Endodermal cell (in vitro differentiated cells): ENCODE measurements at regions not wholly inside any gene's neighbourhood (a gene's known extent, or its start where the extent isn't known, plus 50 kb on each side); places are given as distances from the start of the nearest gene placed in this dataset.

Source experiments
- DNase-seq: peaks from one replicate; pipeline ENCODE4 v3.0.0-alpha.2; 2017
- H3K27ac ChIP-seq: 2 replicates; pipeline ENCODE4 v1.5.1; 2013; ENCODE audit warnings: mild to moderate bottlenecking, low read depth, low read length, moderate library complexity
- H3K27me3 ChIP-seq: 2 replicates; pipeline ENCODE4 v1.6.1; 2013; ENCODE audit warnings: mild to moderate bottlenecking, low read length, moderate library complexity; ENCODE audit not compliant: insufficient read depth, control insufficient read depth, poor library complexity, severe bottlenecking
- H3K36me3 ChIP-seq: 2 replicates; pipeline ENCODE4 v1.7.0; 2013; ENCODE audit warnings: mild to moderate bottlenecking, low read length, moderate library complexity; ENCODE audit not compliant: control insufficient read depth, insufficient read depth
- H3K4me1 ChIP-seq: one replicate; pipeline ENCODE4 v1.7.0; 2013; ENCODE audit warnings: low read length; ENCODE audit not compliant: control insufficient read depth, insufficient read depth
- H3K4me3 ChIP-seq: 2 replicates; pipeline ENCODE4 v1.5.1; 2013; ENCODE audit warnings: mild to moderate bottlenecking, low read length, moderate library complexity
- H3K9ac ChIP-seq: 2 replicates; pipeline ENCODE4 v1.6.1; 2013; ENCODE audit warnings: mild to moderate bottlenecking, low read length, moderate library complexity; ENCODE audit not compliant: poor library complexity, severe bottlenecking; ENCODE audit errors: extremely low read depth
- H3K9me3 ChIP-seq: 2 replicates; pipeline ENCODE4 v1.6.1; 2013; ENCODE audit warnings: mild to moderate bottlenecking, low read length, moderate library complexity; ENCODE audit not compliant: control insufficient read depth
- H3K27ac Mint-ChIP-seq: 2 replicates; pipeline ENCODE4 v1.8.0; 2020; ENCODE audit warnings: mixed read lengths
- H3K27me3 Mint-ChIP-seq: 2 replicates; pipeline ENCODE4 v1.8.0; 2021; ENCODE audit warnings: mild to moderate bottlenecking, mixed read lengths; ENCODE audit not compliant: insufficient read depth
- H3K36me3 Mint-ChIP-seq: 2 replicates; pipeline ENCODE4 v1.8.0; 2020; ENCODE audit warnings: low read depth, mixed read lengths
- H3K4me1 Mint-ChIP-seq: 2 replicates; pipeline ENCODE4 v1.8.0; 2020; ENCODE audit warnings: mixed read lengths
- H3K4me3 Mint-ChIP-seq: 2 replicates; pipeline ENCODE4 v1.8.0; 2020; ENCODE audit warnings: mild to moderate bottlenecking, moderate library complexity, mixed read lengths
- H3K9me3 Mint-ChIP-seq: 2 replicates; pipeline ENCODE4 v1.8.0; 2020; ENCODE audit warnings: mild to moderate bottlenecking, mixed read lengths
- CTCF ChIP-seq: fragments of 200-600 bp; sonication (generic); conservative IDR thresholded peaks from 2 replicates; pipeline ENCODE4 v1.5.0; 2021; ENCODE audit warnings: antibody characterized with exemption, mild to moderate bottlenecking
- WGBS, 2 experiments: methylation state at CpG; one replicate each; pipeline versions ENCODE4 v1.1.5 to v1.1.7; 2013; ENCODE audit warnings: missing lambda C conversion rate in 2 of 2, mixed read lengths in 1 of 2; ENCODE audit not compliant: insufficient coverage in 1 of 2, insufficient read length in 1 of 2; 5-methylcytosine and 5-hydroxymethylcytosine counted together

GRCh38 chr11:25293166-25293565 lies 796.3 kb downstream of the LUZP2 start:
- DNase-seq = no peak
- no peak overlapping the region for H3K27ac ChIP-seq
- no peak for TF ChIP-seq CTCF
- H3K36me3 ChIP-seq = no peaks in the 10 kb centered on the region
- Mint-ChIP-seq H3K4me1 (peaks cover 27% of the 10 kb centered on the region), H3K9me3 (no peaks in the 10 kb centered on the region), H3K27ac (no peak overlapping the region), H3K27me3 (peaks cover 2% of the 10 kb centered on the region), H3K36me3 (no peaks in the 10 kb centered on the region), H3K4me3 (no peak overlapping the region)
- WGBS, 2 experiments = 81% methylated on average over 1 of the region's 1 CpG; no CpG with 5 or more reads in 1 of the 2 experiments
- H3K4me3 ChIP-seq = no peak overlapping the region
- H3K9me3 ChIP-seq = no peaks in the 10 kb centered on the region
- H3K9ac ChIP-seq = no peak overlapping the region
- H3K4me1 ChIP-seq = no peaks in the 10 kb centered on the region
- no peaks in the 10 kb centered on the region for H3K27me3 ChIP-seq

- no CpG with 5 or more reads among the region's 2 CpGs for whole genome bisulfite sequencing, 2 experiments
- Histone ChIP-seq H3K9ac (no peak overlapping the region), H3K27ac (no peak overlapping the region), H3K4me1 (no peaks in the 10 kb centered on the region), H3K36me3 (no peaks in the 10 kb centered on the region), H3K4me3 (no peak overlapping the region), H3K27me3 (no peaks in the 10 kb centered on the region), H3K9me3 (no peaks in the 10 kb centered on the region)
- Mint-ChIP-seq H3K4me3 (no peak overlapping the region), H3K27ac (no peak overlapping the region), H3K27me3 (no peaks in the 10 kb centered on the region), H3K4me1 (peaks cover 13% of the 10 kb centered on the region), H3K36me3 (no peaks in the 10 kb centered on the region), H3K9me3 (no peaks in the 10 kb centered on the region)
- TF ChIP-seq CTCF = no peak
- no peak for DNase-seq
Measured at GRCh38 chr11:25298450-25298849, 801.6 kb downstream of the LUZP2 start.

GRCh38 chr11:25309818-25310217 lies 813.0 kb downstream of the LUZP2 start:
- Mint-ChIP-seq H3K36me3 (no peaks in the 10 kb centered on the region), H3K4me1 (no peaks in the 10 kb centered on the region), H3K9me3 (peaks cover 17% of the 10 kb centered on the region), H3K4me3 (no peak overlapping the region), H3K27ac (no peak overlapping the region), H3K27me3 (no peaks in the 10 kb centered on the region)
- 100% methylated on average over 2 of the region's 4 CpGs; no CpG with 5 or more reads in 1 of the 2 experiments for WGBS, 2 experiments
- Histone ChIP-seq H3K4me1 (no peaks in the 10 kb centered on the region), H3K36me3 (no peaks in the 10 kb centered on the region), H3K27ac (no peak overlapping the region), H3K9ac (no peak overlapping the region), H3K27me3 (no peaks in the 10 kb centered on the region), H3K9me3 (no peaks in the 10 kb centered on the region), H3K4me3 (no peak overlapping the region)
- no peak for TF ChIP-seq CTCF
- DNase-seq = no peak
